ENCODE measurements at regions not wholly inside any gene's neighbourhood (a gene's known extent, or its start where the extent isn't known, plus 50 kb on each side); places are given as distances from the start of the nearest gene placed in this dataset.

- Histone ChIP-seq H3K36me3 (ENCODE audit: insufficient read depth, low read length, poor library complexity, severe bottlenecking) (no peaks in the 10 kb centered on the region), H3K27ac (ENCODE audit: low read depth, low read length, poor library complexity, severe bottlenecking) (no peak overlapping the region), H3K27me3 (replicated peaks; ENCODE audit: insufficient read depth, low read depth, low read length, poor library complexity) (peaks cover 48% of the 10 kb centered on the region), H3K4me3 (ENCODE audit: low read depth, low read length, poor library complexity, severe bottlenecking) (no peak overlapping the region), H3K9me3 (ENCODE audit: low read depth, low read length, poor library complexity, severe bottlenecking) (peaks cover 7% of the 10 kb centered on the region), H3K4me1 (ENCODE audit: insufficient read depth, low read length, poor library complexity, severe bottlenecking) (no peaks in the 10 kb centered on the region)
- TF ChIP-seq CTCF (conservative IDR thresholded peaks at IDR 0.05; ENCODE audit: low read depth, low read length) = no peak
- TF ChIP-seq EZH2 (IDR thresholded peaks at IDR 0.05; ENCODE audit: borderline replicate concordance, low read depth, low read length, poor library complexity, severe bottlenecking) = no peak
- ChIA-PET CTCF (no interaction called here), POLR2A (ENCODE audit: low non-redundant PET) (no interaction called here)
- no peak for DNase-seq (ENCODE audit: low spot score)
- BruUV-seq (replicated peaks) = no TSS peak
- intact Hi-C loops (cut with micrococcal nuclease; ENCODE audit: unreplicated experiment) = no loop called here
Measured at GRCh38 chr17:79675413-79675725, 55.4 kb upstream of the ENPP7 start.

GRCh38 chr17:79674506-79675412 is 56.0 kb upstream of the ENPP7 start:
- H3K4me1 ChIP-seq (ENCODE audit: insufficient read depth, low read length, poor library complexity, severe bottlenecking) = no peaks in the 10 kb centered on the region
- H3K27me3 ChIP-seq (replicated peaks; ENCODE audit: insufficient read depth, low read depth, low read length, poor library complexity) = peaks cover 54% of the 10 kb centered on the region
- H3K9me3 ChIP-seq (ENCODE audit: low read depth, low read length, poor library complexity, severe bottlenecking) = peaks cover 7% of the 10 kb centered on the region
- ChIA-PET CTCF (no interaction called here), POLR2A (ENCODE audit: low non-redundant PET) (no interaction called here)
- H3K27ac ChIP-seq (ENCODE audit: low read depth, low read length, poor library complexity, severe bottlenecking) = no peak overlapping the region
- H3K36me3 ChIP-seq (ENCODE audit: insufficient read depth, low read length, poor library complexity, severe bottlenecking) = no peaks in the 10 kb centered on the region
- TF ChIP-seq CTCF (conservative IDR thresholded peaks at IDR 0.05; ENCODE audit: low read depth, low read length) (no peak), EZH2 (IDR thresholded peaks at IDR 0.05; ENCODE audit: borderline replicate concordance, low read depth, low read length, poor library complexity, severe bottlenecking) (no peak)
- BruUV-seq (replicated peaks) = no TSS peak
- H3K4me3 ChIP-seq (ENCODE audit: low read depth, low read length, poor library complexity, severe bottlenecking) = no peak overlapping the region
- intact Hi-C loops (cut with micrococcal nuclease; ENCODE audit: unreplicated experiment) = no loop called here
- DNase-seq (ENCODE audit: low spot score) = no peak

- Histone ChIP-seq H3K9me3 (ENCODE audit: low read depth, low read length, poor library complexity, severe bottlenecking) (peaks cover 7% of the 10 kb centered on the region), H3K27me3 (replicated peaks; ENCODE audit: insufficient read depth, low read depth, low read length, poor library complexity) (peaks cover 59% of the 10 kb centered on the region), H3K36me3 (ENCODE audit: insufficient read depth, low read length, poor library complexity, severe bottlenecking) (no peaks in the 10 kb centered on the region), H3K4me3 (ENCODE audit: low read depth, low read length, poor library complexity, severe bottlenecking) (no peak overlapping the region), H3K4me1 (ENCODE audit: insufficient read depth, low read length, poor library complexity, severe bottlenecking) (no peaks in the 10 kb centered on the region), H3K27ac (ENCODE audit: low read depth, low read length, poor library complexity, severe bottlenecking) (no peak overlapping the region)
- no TSS peak for BruUV-seq (replicated peaks)
- intact Hi-C loops (cut with micrococcal nuclease; ENCODE audit: unreplicated experiment) = no loop called here
- POLR2A ChIA-PET (ENCODE audit: low non-redundant PET) = no interaction called here
- TF ChIP-seq CTCF (conservative IDR thresholded peaks at IDR 0.05; ENCODE audit: low read depth, low read length) (no peak), EZH2 (IDR thresholded peaks at IDR 0.05; ENCODE audit: borderline replicate concordance, low read depth, low read length, poor library complexity, severe bottlenecking) (no peak)
- CTCF ChIA-PET = no interaction called here
- no peak for DNase-seq (ENCODE audit: low spot score)
Measured at GRCh38 chr17:79673517-79673916, 57.2 kb upstream of the ENPP7 start.

Data from A673 (cell line).